ENCODE measurements at regions not wholly inside any gene's neighbourhood (a gene's known extent, or its start where the extent isn't known, plus 50 kb on each side); places are given as distances from the start of the nearest gene placed in this dataset.

DNA sequence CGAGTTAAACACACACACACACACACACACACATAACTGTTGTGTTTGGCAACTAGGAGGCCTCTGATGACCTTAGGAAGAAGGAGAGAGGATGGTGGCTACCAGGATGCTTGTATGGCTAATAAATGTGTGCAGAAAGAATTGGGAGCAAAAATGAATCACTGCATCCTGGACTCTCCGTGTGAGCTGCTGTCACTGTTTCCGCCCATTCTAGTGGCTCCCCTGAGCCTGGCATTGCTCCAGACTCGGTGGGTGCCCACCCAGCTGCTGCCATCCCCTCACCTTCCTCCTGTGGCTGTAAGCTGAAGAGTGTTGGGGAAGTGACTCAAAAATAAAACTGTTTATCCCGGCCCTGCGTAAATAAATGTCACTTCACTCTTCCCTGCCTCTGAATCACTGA lies 149.5 kb upstream of the MINDY3 start (continued):
- TF ChIP-seq, protein P1, sequence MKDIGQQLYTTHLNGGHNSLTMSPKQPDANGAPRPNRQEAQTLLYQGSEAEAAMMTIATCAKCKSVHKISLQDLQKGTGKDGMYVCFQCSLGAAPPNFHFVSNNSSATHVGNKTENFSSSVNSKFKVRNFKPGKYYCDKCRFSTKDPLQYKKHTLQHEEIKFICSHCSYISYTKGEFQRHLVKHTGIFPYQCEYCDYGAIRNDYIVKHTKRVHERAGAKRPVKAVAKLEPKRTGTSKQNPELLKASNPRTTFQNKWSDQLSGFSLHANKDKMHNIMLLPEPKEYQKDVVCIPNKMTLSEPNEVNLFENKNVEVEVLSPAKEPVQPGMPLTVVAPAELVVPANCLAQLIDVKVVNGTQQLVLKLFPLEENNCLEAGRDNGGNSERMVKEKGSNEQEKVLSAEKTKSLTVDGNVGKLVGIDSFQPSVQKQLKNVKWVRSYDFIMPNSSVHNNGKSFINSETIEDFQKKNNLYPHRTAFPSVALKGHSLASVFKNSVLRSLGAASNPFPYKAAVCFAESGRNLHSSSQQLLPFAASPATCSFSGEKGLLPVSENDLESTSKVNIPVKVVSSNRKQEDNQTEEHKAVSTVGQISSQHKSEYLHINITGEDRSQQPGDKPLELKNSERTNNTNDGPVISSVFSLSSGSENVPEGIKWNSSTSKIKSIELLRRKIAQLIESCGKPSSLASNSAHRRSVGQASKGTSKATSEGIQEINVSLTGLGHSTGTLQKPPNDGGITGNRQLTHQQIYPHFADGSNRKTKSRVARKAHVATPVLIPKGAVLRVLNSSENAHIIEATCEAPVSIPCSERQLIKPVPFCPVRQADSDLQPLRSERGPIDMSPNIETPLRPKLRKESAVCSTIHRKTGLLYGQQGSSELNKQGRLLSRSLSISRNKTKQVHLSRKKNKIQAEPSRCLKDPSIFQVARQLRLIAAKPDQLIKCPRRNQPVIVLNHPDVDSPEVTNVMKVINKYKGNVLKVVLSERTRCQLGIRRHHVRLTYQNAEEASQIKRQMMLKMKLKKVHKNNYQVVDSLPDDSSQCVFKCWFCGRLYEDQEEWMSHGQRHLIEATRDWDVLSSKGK (CRISPR knock-in tag; IDR thresholded peaks at IDR 0.05) = no peak
- TF ChIP-seq MAZ (CRISPR knock-in tag; conservative IDR thresholded peaks at IDR 0.05 in 1 of 2, IDR thresholded peaks at IDR 0.05 in 1 of 2) (no peak), ZNF445 (CRISPR knock-in tag; IDR thresholded peaks at IDR 0.05; ENCODE audit: low read depth) (no peak), STAT5B (CRISPR knock-in tag; IDR thresholded peaks at IDR 0.05) (no peak), TCF7 (IDR thresholded peaks at IDR 0.05; ENCODE audit: borderline replicate concordance) (no peak)

DNA sequence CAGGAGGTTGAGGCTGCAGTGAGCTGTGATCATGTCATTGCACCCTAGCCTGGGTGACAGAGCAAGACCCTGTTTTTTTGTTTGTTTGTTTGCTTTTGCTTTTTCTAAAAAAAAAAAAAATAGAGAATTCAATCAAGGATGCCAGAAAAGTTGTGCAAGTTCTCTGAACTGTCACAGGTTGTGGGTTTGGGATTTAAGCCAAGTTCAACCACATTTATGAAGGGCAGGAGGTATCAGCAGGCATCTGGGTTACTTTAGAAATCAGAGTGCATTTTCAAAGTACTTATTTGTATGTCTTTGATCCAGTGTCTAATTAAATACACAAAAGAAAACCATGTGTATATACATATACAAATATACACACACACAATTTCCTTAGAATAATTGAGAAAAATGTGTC lies 151.2 kb upstream of the MINDY3 start:
- Histone ChIP-seq H3K27ac (ENCODE audit: extremely low read depth, low read depth, low read length) (no peak overlapping the region), H3K9me1 (ENCODE audit: control insufficient read depth, insufficient read depth, low read length) (no peaks in the 10 kb centered on the region), H3K4me1 (replicated peaks in 1 of 2; ENCODE audit: control insufficient read depth in 2 of 2, insufficient read depth in 2 of 2, low read length in 2 of 2) (no peaks in the 10 kb centered on the region), H3K4me3 (no peak overlapping the region), H3K79me2 (ENCODE audit: control insufficient read depth, insufficient read depth, low read length) (no peaks in the 10 kb centered on the region), H4K20me1 (replicated peaks; ENCODE audit: control insufficient read depth, insufficient read depth, low read length) (no peaks in the 10 kb centered on the region), H3K27me3 (ENCODE audit: control insufficient read depth in 2 of 2, insufficient read depth in 2 of 2, low read length in 2 of 2) (no peaks in the 10 kb centered on the region), H3K9me3 (replicated peaks; ENCODE audit: control insufficient read depth, insufficient read depth, low read depth, low read length) (no peaks in the 10 kb centered on the region), H3K4me2 (ENCODE audit: insufficient read depth, low read length) (no peak overlapping the region), H3K9ac (ENCODE audit: insufficient read depth in 1 of 2, low read depth in 2 of 2, low read length in 2 of 2) (no peak overlapping the region), H2AFZ (ENCODE audit: low read depth, low read length) (no peak overlapping the region), H3K36me3 (ENCODE audit: control insufficient read depth, insufficient read depth, low read length) (no peaks in the 10 kb centered on the region)
- ChIA-PET POLR2A (no interaction called here), CTCF (ENCODE audit: low intra/inter-chr PET ratio) (no interaction called here)
- ATAC-seq (no peak), FAIRE-seq (no peak), DNase-seq (ENCODE audit: extremely low read depth in 1 of 4, low spot score in 3 of 4) (no peak)
- BruUV-seq (replicated peaks) = no TSS peak
- intact Hi-C loops (cut with micrococcal nuclease) (no loop called here), in situ Hi-C loops (cut with MboI) (no loop called here)
- TF ChIP-seq ZNF212 (CRISPR knock-in tag; IDR thresholded peaks at IDR 0.05) = no peak
- TF ChIP-seq ZNF57 (CRISPR knock-in tag; IDR thresholded peaks at IDR 0.05) = no peak
- no peak for TF ChIP-seq POU5F1 (IDR thresholded peaks at IDR 0.05; ENCODE audit: borderline replicate concordance, low read depth, low read length, partially characterized antibody)
- TF ChIP-seq RBM22 (IDR thresholded peaks at IDR 0.05; ENCODE audit: low read depth, low read length, poor library complexity, severe bottlenecking) = no peak
- TF ChIP-seq RB1 (IDR thresholded peaks at IDR 0.05; ENCODE audit: low read depth) = no peak
- TF ChIP-seq GATAD2A (IDR thresholded peaks at IDR 0.05) = no peak
- TF ChIP-seq DPF2 (IDR thresholded peaks at IDR 0.05) = no peak
- TF ChIP-seq FOXA1 (IDR thresholded peaks at IDR 0.05; ENCODE audit: borderline replicate concordance) = no peak
- TF ChIP-seq, protein P2, sequence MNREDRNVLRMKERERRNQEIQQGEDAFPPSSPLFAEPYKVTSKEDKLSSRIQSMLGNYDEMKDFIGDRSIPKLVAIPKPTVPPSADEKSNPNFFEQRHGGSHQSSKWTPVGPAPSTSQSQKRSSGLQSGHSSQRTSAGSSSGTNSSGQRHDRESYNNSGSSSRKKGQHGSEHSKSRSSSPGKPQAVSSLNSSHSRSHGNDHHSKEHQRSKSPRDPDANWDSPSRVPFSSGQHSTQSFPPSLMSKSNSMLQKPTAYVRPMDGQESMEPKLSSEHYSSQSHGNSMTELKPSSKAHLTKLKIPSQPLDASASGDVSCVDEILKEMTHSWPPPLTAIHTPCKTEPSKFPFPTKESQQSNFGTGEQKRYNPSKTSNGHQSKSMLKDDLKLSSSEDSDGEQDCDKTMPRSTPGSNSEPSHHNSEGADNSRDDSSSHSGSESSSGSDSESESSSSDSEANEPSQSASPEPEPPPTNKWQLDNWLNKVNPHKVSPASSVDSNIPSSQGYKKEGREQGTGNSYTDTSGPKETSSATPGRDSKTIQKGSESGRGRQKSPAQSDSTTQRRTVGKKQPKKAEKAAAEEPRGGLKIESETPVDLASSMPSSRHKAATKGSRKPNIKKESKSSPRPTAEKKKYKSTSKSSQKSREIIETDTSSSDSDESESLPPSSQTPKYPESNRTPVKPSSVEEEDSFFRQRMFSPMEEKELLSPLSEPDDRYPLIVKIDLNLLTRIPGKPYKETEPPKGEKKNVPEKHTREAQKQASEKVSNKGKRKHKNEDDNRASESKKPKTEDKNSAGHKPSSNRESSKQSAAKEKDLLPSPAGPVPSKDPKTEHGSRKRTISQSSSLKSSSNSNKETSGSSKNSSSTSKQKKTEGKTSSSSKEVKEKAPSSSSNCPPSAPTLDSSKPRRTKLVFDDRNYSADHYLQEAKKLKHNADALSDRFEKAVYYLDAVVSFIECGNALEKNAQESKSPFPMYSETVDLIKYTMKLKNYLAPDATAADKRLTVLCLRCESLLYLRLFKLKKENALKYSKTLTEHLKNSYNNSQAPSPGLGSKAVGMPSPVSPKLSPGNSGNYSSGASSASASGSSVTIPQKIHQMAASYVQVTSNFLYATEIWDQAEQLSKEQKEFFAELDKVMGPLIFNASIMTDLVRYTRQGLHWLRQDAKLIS (CRISPR knock-in tag; IDR thresholded peaks at IDR 0.05) = no peak
- TF ChIP-seq, protein P3, sequence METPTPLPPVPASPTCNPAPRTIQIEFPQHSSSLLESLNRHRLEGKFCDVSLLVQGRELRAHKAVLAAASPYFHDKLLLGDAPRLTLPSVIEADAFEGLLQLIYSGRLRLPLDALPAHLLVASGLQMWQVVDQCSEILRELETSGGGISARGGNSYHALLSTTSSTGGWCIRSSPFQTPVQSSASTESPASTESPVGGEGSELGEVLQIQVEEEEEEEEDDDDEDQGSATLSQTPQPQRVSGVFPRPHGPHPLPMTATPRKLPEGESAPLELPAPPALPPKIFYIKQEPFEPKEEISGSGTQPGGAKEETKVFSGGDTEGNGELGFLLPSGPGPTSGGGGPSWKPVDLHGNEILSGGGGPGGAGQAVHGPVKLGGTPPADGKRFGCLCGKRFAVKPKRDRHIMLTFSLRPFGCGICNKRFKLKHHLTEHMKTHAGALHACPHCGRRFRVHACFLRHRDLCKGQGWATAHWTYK (CRISPR knock-in tag; IDR thresholded peaks at IDR 0.05) = no peak
